CD14-positive monocyte (primary cell): ENCODE measurements at regions not wholly inside any gene's neighbourhood (a gene's known extent, or its start where the extent isn't known, plus 50 kb on each side); places are given as distances from the start of the nearest gene placed in this dataset.

Experiments used
- DNase-seq, 3 donors: peaks; one replicate each; pipeline ENCODE4 v3.0.0-alpha.2; 2011 to 2022
- H2AFZ ChIP-seq: 2 replicates; pipeline ENCODE4 v1.6.0; 2012; ENCODE audit warnings: mild to moderate bottlenecking, low read depth, low read length, inconsistent platforms; ENCODE audit not compliant: insufficient read depth, poor library complexity, severe bottlenecking
- H3K27ac ChIP-seq, 2 donors: 1 replicate in 1 of 2; 2 replicates in 1 of 2; pipeline ENCODE4 v1.5.1; 2012 to 2013; ENCODE audit warnings: low read length in 2 of 2, control low read depth in 1 of 2, inconsistent platforms in 1 of 2, low read depth in 1 of 2, mild to moderate bottlenecking in 1 of 2
- H3K27me3 ChIP-seq, 2 donors: one replicate each; pipeline versions ENCODE4 v1.6.0 to v1.6.1; 2011 to 2013; ENCODE audit warnings: low read length in 2 of 2; ENCODE audit not compliant: control insufficient read depth in 2 of 2, insufficient read depth in 2 of 2
- H3K36me3 ChIP-seq, 2 donors: replicated peaks in 1 of 2; 1 replicate in 1 of 2; 2 replicates in 1 of 2; pipeline versions ENCODE4 v1.5.1 to v1.6.1; 2012 to 2013; ENCODE audit warnings: low read length in 2 of 2, control low read depth in 1 of 2, inconsistent platforms in 1 of 2, mild to moderate bottlenecking in 1 of 2; ENCODE audit not compliant: insufficient read depth in 2 of 2, control insufficient read depth in 1 of 2
- H3K4me1 ChIP-seq, 2 donors: 1 replicate in 1 of 2; 2 replicates in 1 of 2; pipeline versions ENCODE4 v1.5.1 to v1.6.1; 2012 to 2013; ENCODE audit warnings: low read length in 2 of 2, control low read depth in 1 of 2, inconsistent platforms in 1 of 2, mild to moderate bottlenecking in 1 of 2, moderate library complexity in 1 of 2; ENCODE audit not compliant: insufficient read depth in 2 of 2, control insufficient read depth in 1 of 2
- H3K4me2 ChIP-seq: replicated peaks from 2 replicates; pipeline ENCODE3; 2012; ENCODE audit warnings: low read length, moderate library complexity, mild to moderate bottlenecking; ENCODE audit not compliant: poor library complexity, severe bottlenecking; ENCODE audit errors: extremely low read depth
- H3K4me3 ChIP-seq, 3 experiments: fragments of 200-600 bp in 1 of 3; sonication (generic) in 1 of 3; replicated peaks in 1 of 3; 1 replicate in 2 of 3; 2 replicates in 1 of 3; pipeline ENCODE4 v1.5.1; 2011 to 2013; ENCODE audit warnings: low read length in 3 of 3, mild to moderate bottlenecking in 3 of 3, control low read depth in 2 of 3, low read depth in 2 of 3, inconsistent platforms in 1 of 3, moderate library complexity in 1 of 3
- H3K79me2 ChIP-seq: 2 replicates; pipeline ENCODE4 v1.6.0; 2012; ENCODE audit warnings: mild to moderate bottlenecking, control low read depth, inconsistent platforms, low read length, moderate library complexity; ENCODE audit not compliant: insufficient read depth
- H3K9ac ChIP-seq: 2 replicates; pipeline ENCODE4 v1.6.0; 2017; ENCODE audit warnings: low read length, mild to moderate bottlenecking; ENCODE audit not compliant: insufficient read depth, poor library complexity, severe bottlenecking
- H3K9me3 ChIP-seq, 2 donors: replicated peaks in 1 of 2; 1 replicate in 1 of 2; 2 replicates in 1 of 2; pipeline versions ENCODE4 v1.5.1 to v1.6.1; 2012 to 2013; ENCODE audit warnings: low read length in 2 of 2, control low read depth in 1 of 2; ENCODE audit not compliant: control insufficient read depth in 1 of 2, insufficient read depth in 1 of 2
- H4K20me1 ChIP-seq: 2 replicates; pipeline ENCODE4 v1.6.0; 2012; ENCODE audit warnings: mild to moderate bottlenecking, low read length, control low read depth, moderate library complexity; ENCODE audit not compliant: insufficient read depth
- H3K27ac Mint-ChIP-seq, 7 donors: one replicate each; pipeline ENCODE4 v1.8.0; 2020; ENCODE audit warnings: mild to moderate bottlenecking in 7 of 7, mixed read lengths in 7 of 7, moderate library complexity in 6 of 7, inconsistent platforms in 2 of 7
- H3K27me3 Mint-ChIP-seq, 3 donors: one replicate each; pipeline ENCODE4 v1.8.0; 2021 to 2022; ENCODE audit warnings: low read depth in 3 of 3, mild to moderate bottlenecking in 3 of 3, mixed read lengths in 3 of 3, moderate library complexity in 3 of 3, inconsistent platforms in 1 of 3
- H3K36me3 Mint-ChIP-seq, 2 donors: one replicate each; pipeline ENCODE4 v1.8.0; 2020; ENCODE audit warnings: mixed read lengths in 2 of 2, inconsistent platforms in 1 of 2, mild to moderate bottlenecking in 1 of 2
- H3K4me1 Mint-ChIP-seq: one replicate; pipeline ENCODE4 v1.8.0; 2020; ENCODE audit warnings: mild to moderate bottlenecking, mixed read lengths
- H3K4me3 Mint-ChIP-seq, 2 donors: one replicate each; pipeline ENCODE4 v1.8.0; 2020; ENCODE audit warnings: mild to moderate bottlenecking in 2 of 2, mixed read lengths in 2 of 2, moderate library complexity in 1 of 2
- H3K9me3 Mint-ChIP-seq, 7 donors: one replicate each; pipeline ENCODE4 v1.8.0; 2020 to 2022; ENCODE audit warnings: mixed read lengths in 7 of 7, mild to moderate bottlenecking in 6 of 7, moderate library complexity in 6 of 7, inconsistent platforms in 2 of 7
- WGBS: methylation state at CpG from one replicate; pipeline ENCODE4 v1.1.5; 2013; ENCODE audit warnings: missing lambda C conversion rate; ENCODE audit not compliant: insufficient coverage; 5-methylcytosine and 5-hydroxymethylcytosine counted together
- intact Hi-C, 2 donors: fragments of 100-400 bp; cut with micrococcal nuclease; formaldehyde crosslinking; loops; one replicate each; pipeline versions ENCODE4 v1.15.0 to v1.15.1; 2023
- TF ChIP-seq, protein P1 (sequence below): fragments of 200-600 bp; IDR thresholded peaks from one replicate; pipeline ENCODE4 v1.8.0; 2022; ENCODE audit warnings: antibody characterized with exemption, mild to moderate bottlenecking

DNA sequence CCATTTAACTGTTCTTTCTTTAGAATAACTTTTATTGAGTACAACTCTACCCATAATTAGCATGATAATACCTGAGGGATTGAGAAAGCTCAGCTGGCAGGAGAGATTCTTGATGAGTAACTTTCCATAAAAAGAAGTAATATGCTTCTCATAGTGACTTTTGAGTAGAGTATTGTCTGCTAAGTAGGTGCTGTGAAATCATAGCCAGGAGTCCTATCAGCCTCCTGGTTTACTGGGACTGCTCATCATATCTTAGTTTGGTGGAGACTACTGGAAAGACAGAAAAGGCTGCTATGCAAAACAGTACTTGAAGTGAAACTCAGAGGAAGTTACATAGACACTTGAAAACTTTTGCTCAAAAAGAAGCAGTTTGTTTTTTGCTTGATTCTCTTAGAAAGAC lies 113.3 kb upstream of the ATP2B1 start:
- no peak overlapping the region for H3K4me3 Mint-ChIP-seq
- H3K9me3 Mint-ChIP-seq: peaks cover 0 to 3% (median 0%) of the 10 kb centered on the region in 7 donors
- Histone ChIP-seq H3K79me2 (no peaks in the 10 kb centered on the region), H3K27me3 (no peaks in the 10 kb centered on the region), H3K4me3 (no peak overlapping the region), H3K4me1 (no peaks in the 10 kb centered on the region), H3K27ac (no peak overlapping the region), H3K9ac (no peak overlapping the region), H3K4me2 (no peak overlapping the region), H2AFZ (peak overlapping the region; percentile 29), H3K36me3 (no peaks in the 10 kb centered on the region), H3K9me3 (no peaks in the 10 kb centered on the region), H4K20me1 (no peaks in the 10 kb centered on the region)
- no peak for DNase-seq
- no peaks in the 10 kb centered on the region for H3K36me3 Mint-ChIP-seq
- intact Hi-C loops: no loop called here
- H3K27ac Mint-ChIP-seq: peak overlapping the region in 1 of 7 donors; percentile 6
- TF ChIP-seq, protein P1, sequence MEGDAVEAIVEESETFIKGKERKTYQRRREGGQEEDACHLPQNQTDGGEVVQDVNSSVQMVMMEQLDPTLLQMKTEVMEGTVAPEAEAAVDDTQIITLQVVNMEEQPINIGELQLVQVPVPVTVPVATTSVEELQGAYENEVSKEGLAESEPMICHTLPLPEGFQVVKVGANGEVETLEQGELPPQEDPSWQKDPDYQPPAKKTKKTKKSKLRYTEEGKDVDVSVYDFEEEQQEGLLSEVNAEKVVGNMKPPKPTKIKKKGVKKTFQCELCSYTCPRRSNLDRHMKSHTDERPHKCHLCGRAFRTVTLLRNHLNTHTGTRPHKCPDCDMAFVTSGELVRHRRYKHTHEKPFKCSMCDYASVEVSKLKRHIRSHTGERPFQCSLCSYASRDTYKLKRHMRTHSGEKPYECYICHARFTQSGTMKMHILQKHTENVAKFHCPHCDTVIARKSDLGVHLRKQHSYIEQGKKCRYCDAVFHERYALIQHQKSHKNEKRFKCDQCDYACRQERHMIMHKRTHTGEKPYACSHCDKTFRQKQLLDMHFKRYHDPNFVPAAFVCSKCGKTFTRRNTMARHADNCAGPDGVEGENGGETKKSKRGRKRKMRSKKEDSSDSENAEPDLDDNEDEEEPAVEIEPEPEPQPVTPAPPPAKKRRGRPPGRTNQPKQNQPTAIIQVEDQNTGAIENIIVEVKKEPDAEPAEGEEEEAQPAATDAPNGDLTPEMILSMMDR: no peak
- H3K4me1 Mint-ChIP-seq: peaks cover 6% of the 10 kb centered on the region
- H3K27me3 Mint-ChIP-seq: peaks cover 0 to 2% (median 0%) of the 10 kb centered on the region in 3 donors

DNA sequence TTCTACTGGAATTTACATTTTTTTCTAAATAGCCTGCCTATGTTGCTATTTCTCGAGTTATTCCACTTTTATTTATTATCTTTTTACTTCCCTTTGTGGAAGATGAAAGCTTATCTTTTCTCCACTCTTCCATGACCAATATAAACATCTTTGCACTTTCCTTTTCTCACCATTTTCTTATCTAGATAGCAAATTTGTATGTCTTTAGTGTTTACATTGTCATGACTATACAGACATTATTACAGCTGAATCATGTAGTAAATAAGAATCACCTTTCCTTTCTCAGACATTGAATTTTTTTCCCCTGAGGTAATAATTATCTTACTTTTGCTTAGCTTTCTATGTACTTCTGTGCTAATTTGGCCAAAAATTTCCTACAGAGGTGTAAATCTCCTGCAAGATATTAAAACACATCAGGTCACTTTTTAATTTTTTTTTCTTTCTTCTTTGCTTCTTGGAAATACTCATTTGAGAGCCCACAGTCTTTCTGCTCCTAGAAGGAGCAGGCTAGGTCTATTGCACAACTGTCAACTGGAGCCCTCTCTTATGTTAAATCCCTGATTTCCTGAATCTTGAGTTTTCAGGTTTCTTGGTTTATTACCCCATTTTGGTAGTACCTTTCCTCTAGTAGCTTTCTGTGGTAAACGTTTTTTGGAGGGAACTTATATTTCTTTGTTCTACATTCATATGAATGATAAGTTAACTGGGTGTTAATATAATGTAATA lies 109.0 kb upstream of the ATP2B1 start:
- Mint-ChIP-seq H3K27me3 (peaks cover 0 to 2% (median 0%) of the 10 kb centered on the region in 3 donors), H3K27ac (no peak overlapping the region), H3K4me1 (peaks cover 3% of the 10 kb centered on the region), H3K4me3 (no peak overlapping the region), H3K9me3 (peaks cover 0 to 3% (median 0%) of the 10 kb centered on the region in 7 donors), H3K36me3 (no peaks in the 10 kb centered on the region)
- Histone ChIP-seq H3K4me3 (no peak overlapping the region), H2AFZ (no peak overlapping the region), H3K9me3 (no peaks in the 10 kb centered on the region), H3K27ac (no peak overlapping the region), H4K20me1 (no peaks in the 10 kb centered on the region), H3K4me2 (no peak overlapping the region), H3K36me3 (no peaks in the 10 kb centered on the region), H3K79me2 (no peaks in the 10 kb centered on the region), H3K27me3 (no peaks in the 10 kb centered on the region), H3K4me1 (no peaks in the 10 kb centered on the region), H3K9ac (no peak overlapping the region)
- TF ChIP-seq, protein P1: no peak
- intact Hi-C loops: no loop called here
- DNase-seq: no peak
- WGBS: no CpG with 5 or more reads among the region's 2 CpGs
